Stimulated activated CD4-positive, alpha-beta T cell treated with anti-CD3 and anti-CD28 coated beads, Interleukin-2, amount 100 ng/mL, for 48 hours (primary cell): ENCODE measurements at regions not wholly inside any gene's neighbourhood (a gene's known extent, or its start where the extent isn't known, plus 50 kb on each side); places are given as distances from the start of the nearest gene placed in this dataset.
"Not testable (repeated sequence)": the region's sequence is repeated elsewhere in the genome, so short reads cannot be mapped to it uniquely, and the experiment has no call there.

Experiments used
- DNase-seq, 2 donors: peaks; one replicate each; pipeline ENCODE4 v3.0.0-alpha.2; 2020

DNA sequence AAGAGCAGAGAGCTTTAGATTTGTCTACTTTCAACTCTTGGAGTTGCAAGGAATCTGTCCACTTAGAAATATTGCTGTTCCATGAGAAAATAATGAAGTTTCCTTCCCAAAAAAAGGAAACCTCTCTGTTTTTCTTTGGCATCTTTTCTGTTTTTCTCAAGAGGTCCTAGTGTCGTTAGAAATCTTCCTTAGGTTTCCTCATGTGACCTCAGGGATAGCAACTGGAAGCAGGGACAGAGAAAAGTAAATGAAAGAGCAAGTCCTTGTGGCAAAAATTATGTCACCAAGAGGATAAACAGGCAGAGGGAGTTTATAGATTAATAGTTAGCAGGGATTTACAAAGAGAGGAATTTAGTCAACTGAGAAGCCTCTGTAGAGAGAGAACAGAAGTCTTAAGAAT is 478.4 kb upstream of the ADGRL3 start:
- DNase-seq, result no peak

DNA sequence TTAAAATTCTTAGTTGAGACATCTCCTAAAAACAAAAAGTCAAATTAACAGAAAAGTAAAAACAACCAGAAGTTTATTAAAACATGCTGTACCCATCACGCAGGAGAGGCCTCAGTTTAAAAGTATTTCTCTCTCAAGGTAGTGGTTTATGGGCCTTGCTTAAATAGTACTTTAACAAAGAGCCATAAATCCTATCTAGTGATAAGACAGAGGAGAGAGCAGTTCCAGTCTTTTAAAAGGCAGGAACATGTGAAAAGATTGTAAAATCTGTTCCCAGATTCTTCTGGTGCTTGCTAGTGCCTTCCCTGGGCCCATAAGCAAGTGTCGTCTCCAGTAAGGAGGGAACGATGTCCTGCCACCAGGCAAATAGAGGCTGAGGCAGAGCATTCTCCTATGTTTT is 476.3 kb upstream of the ADGRL3 start:
- DNase-seq, result no peak

DNA sequence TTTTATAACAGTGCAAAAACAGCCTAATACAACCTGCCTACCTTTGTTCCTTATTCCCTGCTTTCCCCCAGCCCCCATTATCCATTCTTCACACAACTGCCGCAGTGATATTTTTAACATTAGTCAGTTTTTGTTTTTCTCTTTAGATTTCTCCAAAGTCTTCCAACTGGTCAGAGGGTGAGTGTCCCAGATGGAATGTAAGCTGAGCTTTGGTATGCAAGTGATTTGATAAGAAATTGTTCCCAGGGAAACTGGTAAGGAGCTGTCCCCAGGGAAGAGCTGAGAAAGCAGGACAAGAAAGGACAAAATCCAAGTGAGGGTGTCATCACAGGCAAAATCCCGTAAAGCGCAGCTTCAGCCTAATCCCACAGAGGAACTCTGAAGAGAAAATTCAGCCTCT is 475.5 kb upstream of the ADGRL3 start:
- DNase-seq, result no peak

DNA sequence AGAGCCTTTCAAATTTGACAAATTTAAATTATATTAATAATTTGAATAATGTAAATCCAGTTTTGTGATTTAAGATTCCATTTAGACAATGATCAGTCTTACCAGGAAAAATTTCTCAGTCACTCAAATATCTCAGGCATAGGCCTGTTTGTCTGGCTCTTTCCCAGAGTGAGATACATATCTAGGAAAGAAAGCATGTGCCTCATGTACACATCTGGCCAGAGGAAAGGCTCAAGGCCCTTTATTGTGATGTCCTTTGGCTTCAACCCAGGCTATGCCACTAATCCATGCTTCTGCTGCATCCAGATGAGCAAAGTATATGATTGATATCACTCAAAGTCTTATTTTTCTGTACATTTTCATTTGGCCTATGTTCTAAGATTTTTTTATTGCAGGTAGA is 473.3 kb upstream of the ADGRL3 start:
- DNase-seq, result no peak

DNA sequence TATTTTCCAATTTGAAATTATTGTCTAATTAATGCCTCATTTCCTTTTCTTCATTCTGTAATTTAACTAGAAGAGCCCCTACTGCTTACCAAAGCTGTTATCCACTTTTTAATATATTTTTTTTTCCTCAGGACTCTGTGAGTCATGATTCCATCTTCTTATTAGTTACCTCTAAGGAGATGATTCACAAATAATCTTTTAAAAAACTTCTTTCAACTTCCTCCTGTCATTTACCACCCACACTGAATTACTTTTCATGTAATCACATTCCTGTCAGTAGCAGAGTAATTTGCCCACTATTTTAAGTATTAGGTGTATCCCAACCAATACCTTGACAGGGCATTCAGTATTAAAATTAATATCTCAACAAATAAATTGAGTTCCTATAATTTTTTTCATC is 470.9 kb upstream of the ADGRL3 start:
- no peak for DNase-seq

DNA sequence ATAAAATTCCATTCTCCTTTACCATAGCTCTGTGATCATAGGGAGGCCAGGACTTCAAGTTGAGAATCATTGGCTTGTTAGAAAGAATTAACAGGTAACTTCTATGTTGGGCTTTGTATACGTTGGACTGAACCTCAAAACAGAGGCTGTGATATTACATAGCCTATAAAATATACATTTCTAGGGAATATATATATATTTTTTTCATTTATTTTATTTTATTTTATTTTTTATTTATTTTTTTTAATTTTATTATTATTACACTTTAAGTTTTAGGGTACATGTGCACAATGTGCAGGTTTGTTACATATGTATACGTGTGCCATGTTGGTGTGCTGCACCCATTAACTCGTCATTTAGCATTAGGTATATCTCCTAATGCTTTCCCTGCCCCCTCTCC is 470.4 kb upstream of the ADGRL3 start:
- DNase-seq, result not testable (repeated sequence)

DNA sequence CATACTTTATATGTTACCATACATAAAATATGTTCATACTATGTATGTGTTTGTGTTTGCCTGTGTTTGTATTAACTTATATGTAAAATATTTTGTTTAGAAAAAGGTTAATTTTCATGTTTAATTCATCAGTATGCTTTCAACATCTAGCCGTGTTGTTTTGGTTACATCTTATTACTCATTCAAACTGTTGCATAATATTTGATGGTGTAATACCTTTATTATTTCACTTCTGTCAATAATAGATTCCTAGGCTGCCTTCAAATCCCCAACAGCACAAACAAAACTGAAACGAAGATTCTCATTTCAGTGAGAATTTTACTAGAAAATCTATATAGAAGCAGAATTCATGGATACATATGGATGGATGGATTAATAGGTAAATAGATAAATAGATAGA is 462.3 kb upstream of the ADGRL3 start:
- DNase-seq, result no peak

DNA sequence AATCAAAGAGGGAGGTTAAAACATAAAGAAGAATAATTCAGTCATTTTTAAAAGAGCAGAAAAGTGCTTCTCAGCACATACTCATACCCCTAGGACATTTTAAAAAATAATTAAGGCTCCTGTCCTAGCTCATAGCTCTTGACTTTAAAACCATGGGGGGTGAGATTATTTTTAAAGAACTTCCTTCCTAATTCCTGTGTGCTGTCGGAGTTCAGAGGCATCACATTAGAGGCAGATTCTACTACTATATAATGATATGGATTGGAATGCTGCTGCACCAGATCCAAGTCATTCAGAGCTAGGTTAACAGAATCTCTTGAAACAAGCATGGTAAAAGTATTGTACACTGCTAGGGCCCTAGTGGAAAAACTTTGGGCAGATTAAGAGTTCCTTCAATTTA is 456.5 kb upstream of the ADGRL3 start:
- no peak for DNase-seq

DNA sequence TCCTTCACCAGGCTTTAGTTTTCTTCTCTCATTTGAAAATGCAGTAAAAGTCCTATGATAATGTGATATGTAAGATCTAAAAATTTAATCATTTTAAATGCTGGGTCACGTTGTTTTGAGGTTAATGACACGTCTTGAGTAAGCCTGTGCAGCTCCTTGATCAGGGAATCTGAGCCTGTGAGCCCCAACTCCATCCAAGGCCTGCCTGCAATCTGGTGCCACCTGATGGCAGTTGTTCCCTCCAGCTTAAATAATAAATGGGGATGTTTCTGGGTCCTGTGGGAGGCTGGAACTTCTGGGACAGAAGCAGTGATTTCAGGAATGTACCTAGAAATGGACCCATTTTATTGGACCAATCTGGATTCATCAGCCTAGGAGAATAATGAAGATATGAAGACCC is 455.4 kb upstream of the ADGRL3 start:
- DNase-seq, result no peak

DNA sequence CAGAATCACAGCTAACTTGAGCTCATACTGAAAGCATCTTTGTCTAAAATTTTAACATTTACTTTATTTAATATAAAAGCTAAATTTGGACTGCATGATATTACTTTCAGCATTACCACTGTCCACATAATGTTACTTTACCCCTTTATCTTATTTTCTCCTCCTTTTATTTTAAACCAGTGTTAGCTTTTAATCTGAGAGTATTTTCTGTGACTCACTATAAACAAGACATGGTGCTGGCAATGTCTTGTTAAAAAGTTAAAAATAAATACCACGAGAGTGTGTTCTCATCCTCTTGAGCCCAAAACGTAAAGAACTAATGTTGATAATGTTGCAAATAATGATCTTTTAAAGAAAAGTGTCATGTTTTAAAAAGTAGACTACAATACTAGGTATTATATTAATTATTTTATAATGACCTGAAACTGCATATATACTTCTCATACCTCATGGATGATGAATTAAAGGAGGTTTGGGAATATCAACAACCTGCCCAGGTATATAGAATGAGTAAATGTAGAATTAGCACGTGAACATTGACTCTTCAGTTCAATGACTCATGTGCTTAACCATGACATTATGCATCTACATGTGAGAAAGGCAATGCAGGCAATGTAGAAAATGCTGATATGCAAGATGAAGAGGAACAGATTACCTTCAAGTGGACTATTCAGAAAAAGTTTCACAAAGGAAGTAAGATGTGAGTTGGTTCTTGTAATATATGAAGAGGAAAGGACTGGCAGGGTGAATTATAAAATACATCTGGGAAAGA is 454.1 kb upstream of the ADGRL3 start:
- DNase-seq, result no peak

DNA sequence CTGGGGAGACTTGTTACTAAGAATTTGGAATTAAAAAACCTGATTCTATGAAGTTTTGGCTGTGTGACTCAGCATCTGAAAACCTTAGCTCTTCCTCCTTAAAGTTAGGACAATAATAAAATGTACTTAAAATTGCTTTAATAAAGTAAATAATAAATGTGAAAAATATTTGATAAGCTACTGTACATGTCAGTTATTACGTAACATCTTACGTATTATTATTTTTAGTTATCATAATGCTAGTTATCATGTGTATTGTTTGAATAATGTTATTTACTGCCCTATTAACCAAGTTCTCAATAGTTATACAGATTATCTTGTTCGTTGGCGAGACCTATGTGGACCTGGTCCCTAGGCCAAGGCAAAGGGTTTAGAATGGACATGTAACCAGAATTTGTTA is 449.2 kb upstream of the ADGRL3 start:
- DNase-seq, result no peak

DNA sequence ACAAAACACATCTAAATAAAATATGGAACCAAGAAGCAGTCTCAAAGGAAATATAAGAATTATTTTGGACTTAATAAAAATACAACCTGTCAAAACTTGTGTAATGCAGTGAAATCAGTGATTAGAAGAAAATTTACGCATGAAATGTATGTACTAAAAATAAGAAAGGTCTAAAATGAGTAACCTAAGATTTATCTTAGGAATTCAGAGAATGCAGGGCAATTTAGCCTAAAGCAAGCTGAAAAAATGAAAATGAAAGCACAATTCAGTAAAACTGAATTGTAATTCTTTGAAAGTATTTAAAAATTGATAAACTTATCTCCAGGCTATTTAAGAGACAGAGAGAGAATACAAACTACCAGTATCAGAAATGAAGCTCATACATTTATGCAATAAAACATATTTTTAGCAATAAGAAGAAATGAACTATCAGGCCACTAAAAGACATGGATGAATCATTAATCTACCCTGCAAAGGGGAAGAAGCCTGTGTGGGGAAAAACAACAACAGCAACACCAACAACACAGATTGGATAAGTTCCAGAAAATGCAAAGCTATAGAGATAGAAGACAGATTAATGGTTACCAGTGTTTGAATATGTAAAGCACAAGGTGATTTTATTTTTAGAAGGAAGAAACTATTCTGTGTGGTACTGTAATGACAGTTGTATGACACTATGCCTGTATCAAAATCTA is 442.0 kb upstream of the ADGRL3 start:
- DNase-seq, result no peak

DNA sequence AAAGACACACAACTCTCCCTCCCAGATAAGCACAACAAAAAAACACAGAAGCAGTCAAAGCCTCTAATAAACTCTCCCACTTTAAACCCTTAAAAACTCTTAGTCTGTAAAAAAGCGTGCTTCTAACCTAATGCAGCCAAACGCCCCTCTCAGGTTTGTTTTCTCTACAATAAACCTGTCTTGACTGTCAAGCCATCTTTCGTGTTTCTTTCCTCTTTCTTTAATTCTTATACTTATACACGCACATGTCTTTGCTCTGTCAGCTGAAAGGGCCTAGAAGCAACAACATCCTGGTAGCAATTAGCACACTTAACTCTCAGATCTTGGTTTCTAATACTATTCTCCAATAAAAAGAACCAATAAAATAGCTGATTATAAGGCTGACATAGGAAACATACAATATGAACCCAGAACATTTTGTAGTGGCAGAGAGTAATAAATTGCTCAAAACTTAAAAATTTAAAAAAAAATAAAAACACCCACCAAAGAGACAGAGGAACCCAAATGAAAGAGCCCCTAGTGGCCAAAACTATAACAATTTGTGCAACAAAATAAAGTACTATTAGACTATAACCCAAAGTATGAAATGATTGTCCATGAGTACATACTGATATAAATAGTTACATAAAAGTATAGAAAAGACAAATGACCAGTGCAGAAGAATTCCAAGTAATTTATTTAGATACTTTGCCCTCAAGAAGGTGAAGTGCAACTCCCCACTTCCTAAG is 440.4 kb upstream of the ADGRL3 start:
- DNase-seq, result no peak

DNA sequence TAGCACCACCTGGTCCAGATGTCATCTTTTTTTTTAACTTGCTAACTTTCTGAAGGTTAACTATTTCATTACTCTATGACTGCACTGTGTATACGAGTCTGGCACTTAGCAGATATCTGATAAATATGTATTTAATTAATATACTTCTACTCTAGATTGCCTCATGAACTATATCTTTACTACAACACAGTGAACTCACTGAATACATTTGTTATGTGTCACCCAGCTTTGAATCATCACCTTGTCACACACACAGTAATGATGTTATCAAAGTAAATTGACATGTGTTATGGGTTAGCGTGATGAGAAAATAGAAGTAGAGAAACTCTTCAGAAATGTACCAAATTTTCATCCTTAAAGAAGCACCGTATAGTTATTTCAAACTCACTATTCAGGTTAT is 419.3 kb upstream of the ADGRL3 start:
- no peak for DNase-seq

DNA sequence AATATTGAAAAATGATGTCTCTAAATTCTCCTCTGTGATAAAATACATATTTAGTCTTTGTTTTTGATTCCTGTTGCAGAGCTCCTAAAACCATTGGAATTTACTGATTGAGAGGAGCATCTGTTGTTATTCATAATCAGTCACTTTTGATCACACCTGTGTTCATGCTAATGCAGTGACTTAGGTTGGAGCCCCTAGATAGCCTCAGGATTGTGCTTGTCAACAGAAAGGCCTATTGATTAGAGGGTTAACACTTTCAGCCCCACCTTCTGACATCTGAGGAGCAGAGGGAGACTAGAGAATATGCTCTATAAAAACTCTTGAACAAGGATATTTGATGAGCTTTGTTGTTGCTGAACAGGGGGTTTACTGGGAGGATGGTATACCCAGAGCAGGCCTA is 409.5 kb upstream of the ADGRL3 start:
- no peak for DNase-seq

DNA sequence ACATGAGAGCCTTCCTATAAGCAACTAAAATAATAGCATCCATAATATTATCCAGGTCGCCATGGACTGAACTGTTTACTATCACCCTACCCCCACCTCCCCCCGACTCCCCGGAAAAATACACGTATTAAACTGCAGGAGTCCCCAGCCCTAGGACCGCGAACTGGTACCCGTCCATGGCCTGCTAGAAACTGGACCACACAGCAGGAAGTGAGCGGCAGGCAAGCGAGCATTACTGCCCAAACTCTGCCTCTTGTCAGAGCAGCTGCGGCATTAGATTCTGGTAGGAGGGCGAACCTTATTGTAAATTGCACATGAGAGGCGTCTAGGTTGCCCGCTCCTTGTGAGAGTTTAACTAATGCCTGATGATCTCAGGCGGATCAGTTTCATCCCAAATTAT is 405.8 kb upstream of the ADGRL3 start:
- DNase-seq, result no peak

DNA sequence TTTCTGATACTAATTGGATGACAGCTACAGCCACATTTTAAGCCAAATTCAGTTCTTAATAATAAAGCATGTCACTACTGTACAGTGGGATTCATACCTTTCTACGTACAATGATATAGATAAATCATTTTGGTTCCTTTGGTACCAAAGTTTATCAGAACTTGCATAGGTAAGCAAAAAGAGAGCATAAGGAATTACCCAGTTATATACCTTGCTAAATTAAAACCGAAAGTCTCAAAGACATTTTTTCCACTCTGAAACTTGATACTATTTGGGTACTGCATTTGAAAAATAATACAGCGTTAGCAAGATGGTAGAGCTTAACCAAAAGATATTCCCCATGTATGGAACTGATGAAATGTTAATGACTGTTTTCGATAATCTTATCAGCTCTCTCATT is 400.9 kb upstream of the ADGRL3 start:
- DNase-seq, result no peak

DNA sequence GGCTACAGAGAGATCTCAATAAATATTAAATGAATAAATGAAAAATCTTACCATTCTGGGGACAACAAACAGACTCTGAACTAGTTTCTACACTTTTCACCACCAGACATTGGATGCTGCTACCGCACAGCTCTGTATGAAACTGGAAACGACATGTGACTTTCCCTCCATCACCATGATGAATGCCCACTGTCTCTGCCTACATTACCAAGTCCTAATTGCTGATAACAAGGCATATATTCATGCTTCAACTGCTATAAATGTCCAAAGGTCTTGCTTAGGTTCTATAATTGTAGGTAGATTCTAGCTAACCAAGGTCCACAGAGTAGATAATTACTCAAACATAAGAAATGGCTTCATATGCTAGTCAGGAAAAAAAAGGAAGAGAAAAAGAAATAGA is 399.4 kb upstream of the ADGRL3 start:
- DNase-seq, result no peak

DNA sequence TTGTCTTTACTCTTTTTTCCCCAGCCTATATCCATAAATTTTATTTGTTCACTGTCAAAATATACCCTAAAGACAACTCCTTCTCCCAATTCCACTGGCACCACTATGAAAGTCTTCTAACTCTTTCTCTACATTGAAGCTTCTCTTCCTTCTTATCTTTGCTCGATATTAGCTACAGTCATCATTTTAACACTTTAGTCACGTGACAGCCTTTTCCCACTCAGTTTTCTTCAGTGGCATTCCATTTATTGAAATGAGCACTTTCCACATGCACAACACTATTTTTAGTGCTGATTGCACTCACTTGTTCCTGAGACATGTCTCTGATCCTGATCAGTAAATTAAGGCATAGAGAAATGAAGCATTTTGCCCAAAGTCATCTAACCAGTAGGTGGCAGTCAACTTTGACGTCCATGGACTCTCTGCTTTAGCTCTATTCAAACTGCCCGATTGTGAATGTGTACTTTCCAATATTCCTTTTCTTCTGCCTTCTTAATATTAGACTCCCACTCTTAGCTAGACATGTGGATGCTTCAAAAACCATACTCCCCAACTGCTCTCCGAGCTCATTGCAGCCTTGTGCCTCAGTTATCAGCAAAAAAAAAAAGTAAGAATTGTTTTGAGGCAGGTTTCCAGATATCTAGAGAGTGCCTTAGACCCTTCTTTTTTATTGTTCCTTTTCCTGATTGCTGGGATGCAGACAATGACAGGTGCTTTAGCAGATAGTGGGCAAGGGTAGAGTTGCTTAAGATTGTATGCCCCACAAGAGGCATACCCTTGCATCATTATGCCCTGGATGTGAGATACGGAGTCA is 394.4 kb upstream of the ADGRL3 start:
- no peak for DNase-seq

DNA sequence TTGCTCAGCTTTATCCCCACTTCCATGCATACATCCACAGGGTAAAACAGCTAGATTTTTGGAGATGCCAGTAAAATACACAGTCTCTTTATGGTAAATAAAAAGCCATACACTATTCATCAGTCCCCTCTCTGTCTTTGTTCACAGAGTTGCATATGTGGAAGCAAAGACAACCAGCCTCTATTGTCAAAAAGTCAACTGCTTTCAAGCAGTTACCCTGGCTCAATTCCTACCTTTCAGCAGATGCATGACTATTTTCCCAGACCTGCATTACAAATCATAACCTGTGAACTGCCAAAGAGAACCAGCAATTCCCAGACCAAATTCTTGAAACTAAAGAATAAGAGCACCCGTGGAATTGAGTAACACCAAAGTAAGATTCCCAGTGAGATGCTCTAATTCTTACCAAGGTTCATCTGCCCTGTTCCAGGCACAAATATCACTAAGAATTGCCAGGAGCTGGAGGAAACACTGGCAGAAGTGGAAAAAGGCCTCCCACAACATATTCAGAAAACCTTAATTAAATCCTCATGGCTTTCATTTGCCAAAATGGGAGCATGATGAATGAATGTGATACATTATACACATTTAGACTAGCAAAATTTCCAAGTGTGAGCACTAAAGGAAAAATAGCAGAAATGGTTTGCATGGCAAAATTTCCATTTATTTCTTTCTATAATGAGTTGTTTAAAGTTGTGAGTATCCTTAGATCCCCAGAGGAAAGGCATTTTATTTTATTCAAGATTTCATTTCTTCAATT is 391.2 kb upstream of the ADGRL3 start:
- no peak for DNase-seq

DNA sequence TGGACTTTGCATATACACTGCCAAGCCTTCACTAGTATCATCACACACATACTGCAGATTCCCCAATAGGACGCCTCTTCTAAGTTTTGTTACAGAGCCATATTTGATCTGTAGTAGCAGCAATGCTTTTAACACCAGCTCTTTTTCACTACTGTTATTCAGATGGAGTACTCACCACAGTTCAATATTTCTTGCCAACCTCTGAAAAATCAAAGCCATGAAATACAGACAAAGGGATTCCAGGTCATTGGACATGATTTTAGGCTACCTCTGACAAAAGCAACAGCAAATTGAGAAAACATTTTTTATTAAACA is 390.7 kb upstream of the ADGRL3 start:
- DNase-seq, result no peak

DNA sequence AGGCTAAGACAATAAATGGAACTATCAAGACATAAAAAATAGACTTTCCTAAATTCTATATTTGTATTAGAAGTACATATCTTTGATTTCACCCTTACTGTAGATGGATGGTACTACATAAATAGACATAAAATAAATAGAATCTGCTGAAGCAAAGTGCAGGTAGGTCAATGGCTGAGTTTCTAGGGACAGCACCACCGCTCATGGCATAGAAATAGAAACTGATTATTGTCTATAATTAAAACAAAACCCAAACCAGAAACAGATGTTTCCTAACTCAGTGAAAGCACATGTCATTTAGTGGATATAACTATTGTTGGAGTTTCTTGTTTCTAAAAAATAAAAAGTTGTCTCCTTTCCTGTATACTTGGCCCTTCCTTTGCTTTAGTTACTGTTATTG is 387.3 kb upstream of the ADGRL3 start:
- DNase-seq, result no peak

DNA sequence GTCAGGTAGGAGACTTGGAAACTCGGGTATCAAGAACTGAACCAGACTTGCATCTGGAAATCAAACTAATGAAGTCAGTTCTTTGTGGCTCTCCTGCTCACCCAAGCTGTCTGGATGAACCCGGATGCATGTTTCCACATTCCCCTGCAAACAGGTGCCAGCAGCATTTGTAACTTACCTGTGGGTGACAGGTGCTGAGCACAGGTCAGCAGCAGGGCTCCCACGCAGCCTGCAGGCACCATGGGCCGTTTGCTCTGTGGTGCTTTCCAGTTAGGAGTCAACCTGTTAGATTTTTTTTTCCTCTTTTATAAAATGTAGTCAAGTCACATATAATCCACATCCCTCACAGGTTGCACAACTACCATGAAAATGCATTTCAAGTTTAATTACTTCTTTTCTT is 385.6 kb upstream of the ADGRL3 start:
- DNase-seq, result no peak
